ENCODE measurements at regions not wholly inside any gene's neighbourhood (a gene's known extent, or its start where the extent isn't known, plus 50 kb on each side); places are given as distances from the start of the nearest gene placed in this dataset.

DNA sequence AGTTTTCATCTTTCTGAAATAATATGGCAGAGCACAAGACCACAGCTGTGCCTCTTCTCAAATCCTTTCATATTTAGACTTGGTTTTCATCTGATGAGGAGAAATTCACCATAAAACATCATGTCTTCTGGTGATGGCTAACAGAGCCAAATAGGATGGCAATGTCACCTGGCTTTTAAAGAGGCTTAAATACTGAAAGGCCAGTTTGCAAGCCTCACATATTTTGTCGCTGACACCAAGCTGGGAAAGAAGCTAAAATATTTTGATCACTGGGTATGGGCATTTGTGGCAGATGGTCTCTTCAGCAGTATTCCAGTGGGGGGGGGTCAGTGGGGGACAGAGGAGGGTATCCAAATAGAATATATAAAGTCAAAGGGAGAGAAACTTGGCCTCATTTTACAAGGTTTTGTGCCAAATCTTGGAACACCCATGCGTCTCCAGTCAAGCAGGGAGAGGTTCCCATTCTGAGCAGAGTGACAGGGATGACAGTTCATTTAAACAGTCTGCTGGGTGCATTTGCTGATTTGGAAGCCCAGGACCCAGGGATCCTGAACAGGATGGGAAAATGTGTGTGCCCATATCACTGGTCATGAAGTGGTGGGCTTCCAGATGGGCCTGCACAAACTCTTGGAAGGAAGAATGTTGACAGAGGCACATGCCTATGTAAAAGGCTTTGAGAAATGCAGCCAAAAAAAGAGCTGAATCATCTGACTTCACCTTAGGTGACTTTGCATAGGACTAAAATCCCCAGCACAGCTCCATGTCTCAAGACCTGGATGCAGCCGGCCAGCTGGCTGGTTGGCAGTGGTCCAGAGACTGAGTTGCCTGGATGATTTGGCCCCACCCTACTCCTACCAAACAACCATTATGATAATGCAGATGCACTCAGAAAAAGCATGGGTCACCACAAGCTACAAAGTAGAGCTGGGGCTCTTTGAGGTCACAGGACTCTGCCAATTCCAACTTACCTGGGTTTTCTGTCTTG, 484.4 kb upstream of the NR3C2 start:
- ChIA-PET CTCF (ENCODE audit: low intra/inter-chr PET ratio, low total read pairs) (no interaction called here), POLR2A (no interaction called here)
- ATAC-seq (no peak), DNase-seq (ENCODE audit: low spot score) (no peak), FAIRE-seq (no peak)
- H4K20me1 ChIP-seq (ENCODE audit: insufficient read depth, low read length): no peaks in the 10 kb centered on the region
- H3K36me3 ChIP-seq (replicated peaks in 1 of 2; ENCODE audit: control insufficient read depth in 1 of 2, insufficient read depth in 2 of 2, low read length in 2 of 2): no peaks in the 10 kb centered on the region
- no peak overlapping the region for H3K27ac ChIP-seq (ENCODE audit: extremely low read length, insufficient read depth, low read length)
- no peak overlapping the region for H3K9ac ChIP-seq (ENCODE audit: insufficient read depth, low read depth, low read length)
- H2AFZ ChIP-seq (ENCODE audit: low read length): no peak overlapping the region
- TF ChIP-seq ISX (CRISPR knock-in tag; conservative IDR thresholded peaks at IDR 0.05): no peak
- TF ChIP-seq MEIS2 (CRISPR knock-in tag; IDR thresholded peaks at IDR 0.05): no peak
- TF ChIP-seq MBD4 (IDR thresholded peaks at IDR 0.05; ENCODE audit: borderline replicate concordance, low read length): no peak
- no peak for TF ChIP-seq ZNF839 (CRISPR knock-in tag; IDR thresholded peaks at IDR 0.05; ENCODE audit: borderline replicate concordance)
- no peak for TF ChIP-seq ZNF674 (CRISPR knock-in tag; IDR thresholded peaks at IDR 0.05; ENCODE audit: low read depth)
- TF ChIP-seq, protein P1, sequence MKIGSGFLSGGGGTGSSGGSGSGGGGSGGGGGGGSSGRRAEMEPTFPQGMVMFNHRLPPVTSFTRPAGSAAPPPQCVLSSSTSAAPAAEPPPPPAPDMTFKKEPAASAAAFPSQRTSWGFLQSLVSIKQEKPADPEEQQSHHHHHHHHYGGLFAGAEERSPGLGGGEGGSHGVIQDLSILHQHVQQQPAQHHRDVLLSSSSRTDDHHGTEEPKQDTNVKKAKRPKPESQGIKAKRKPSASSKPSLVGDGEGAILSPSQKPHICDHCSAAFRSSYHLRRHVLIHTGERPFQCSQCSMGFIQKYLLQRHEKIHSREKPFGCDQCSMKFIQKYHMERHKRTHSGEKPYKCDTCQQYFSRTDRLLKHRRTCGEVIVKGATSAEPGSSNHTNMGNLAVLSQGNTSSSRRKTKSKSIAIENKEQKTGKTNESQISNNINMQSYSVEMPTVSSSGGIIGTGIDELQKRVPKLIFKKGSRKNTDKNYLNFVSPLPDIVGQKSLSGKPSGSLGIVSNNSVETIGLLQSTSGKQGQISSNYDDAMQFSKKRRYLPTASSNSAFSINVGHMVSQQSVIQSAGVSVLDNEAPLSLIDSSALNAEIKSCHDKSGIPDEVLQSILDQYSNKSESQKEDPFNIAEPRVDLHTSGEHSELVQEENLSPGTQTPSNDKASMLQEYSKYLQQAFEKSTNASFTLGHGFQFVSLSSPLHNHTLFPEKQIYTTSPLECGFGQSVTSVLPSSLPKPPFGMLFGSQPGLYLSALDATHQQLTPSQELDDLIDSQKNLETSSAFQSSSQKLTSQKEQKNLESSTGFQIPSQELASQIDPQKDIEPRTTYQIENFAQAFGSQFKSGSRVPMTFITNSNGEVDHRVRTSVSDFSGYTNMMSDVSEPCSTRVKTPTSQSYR (CRISPR knock-in tag; IDR thresholded peaks at IDR 0.05; ENCODE audit: borderline replicate concordance): no peak
- TF ChIP-seq ZNF234 (CRISPR knock-in tag; conservative IDR thresholded peaks at IDR 0.05): no peak
- no peak for TF ChIP-seq ZMYM2 (CRISPR knock-in tag; IDR thresholded peaks at IDR 0.05)
- no peak for TF ChIP-seq POGZ (CRISPR knock-in tag; IDR thresholded peaks at IDR 0.05)
- H3K4me3 ChIP-seq (replicated peaks in 1 of 3; ENCODE audit: insufficient read depth in 1 of 3, low read depth in 2 of 3, low read length in 3 of 3): no peak overlapping the region
- no peaks in the 10 kb centered on the region for H3K4me1 ChIP-seq (ENCODE audit: insufficient read depth, low read length)
- intact Hi-C loops (cut with micrococcal nuclease; ENCODE audit: unreplicated experiment): no loop called here
- peaks cover 83% of the 10 kb centered on the region for H3K9me3 ChIP-seq (ENCODE audit: low read length)
- no peaks in the 10 kb centered on the region for H3K79me2 ChIP-seq (ENCODE audit: insufficient read depth, low read length)
- no peaks in the 10 kb centered on the region for H3K27me3 ChIP-seq (ENCODE audit: control insufficient read depth in 1 of 2, insufficient read depth in 2 of 2, low read length in 2 of 2)
- WGBS (ENCODE audit: low lambda C conversion rate): 47% methylated on average over 2 of the region's 3 CpGs
- BruUV-seq (replicated peaks): no TSS peak
- in situ Hi-C loops (cut with HindIII; ENCODE audit: extremely low pct_ligation_motif_present, low pct_unique_long_range_greater_than_20kb): no loop called here
- no peak overlapping the region for H3K4me2 ChIP-seq (ENCODE audit: low read depth, low read length)

All from HepG2 (cell line).